ENCODE measurements at regions not wholly inside any gene's neighbourhood (a gene's known extent, or its start where the extent isn't known, plus 50 kb on each side); places are given as distances from the start of the nearest gene placed in this dataset.

GRCh38 chr10:52368725-52369124 lies 54.6 kb downstream of the DKK1 start:
- TF ChIP-seq, protein P1, sequence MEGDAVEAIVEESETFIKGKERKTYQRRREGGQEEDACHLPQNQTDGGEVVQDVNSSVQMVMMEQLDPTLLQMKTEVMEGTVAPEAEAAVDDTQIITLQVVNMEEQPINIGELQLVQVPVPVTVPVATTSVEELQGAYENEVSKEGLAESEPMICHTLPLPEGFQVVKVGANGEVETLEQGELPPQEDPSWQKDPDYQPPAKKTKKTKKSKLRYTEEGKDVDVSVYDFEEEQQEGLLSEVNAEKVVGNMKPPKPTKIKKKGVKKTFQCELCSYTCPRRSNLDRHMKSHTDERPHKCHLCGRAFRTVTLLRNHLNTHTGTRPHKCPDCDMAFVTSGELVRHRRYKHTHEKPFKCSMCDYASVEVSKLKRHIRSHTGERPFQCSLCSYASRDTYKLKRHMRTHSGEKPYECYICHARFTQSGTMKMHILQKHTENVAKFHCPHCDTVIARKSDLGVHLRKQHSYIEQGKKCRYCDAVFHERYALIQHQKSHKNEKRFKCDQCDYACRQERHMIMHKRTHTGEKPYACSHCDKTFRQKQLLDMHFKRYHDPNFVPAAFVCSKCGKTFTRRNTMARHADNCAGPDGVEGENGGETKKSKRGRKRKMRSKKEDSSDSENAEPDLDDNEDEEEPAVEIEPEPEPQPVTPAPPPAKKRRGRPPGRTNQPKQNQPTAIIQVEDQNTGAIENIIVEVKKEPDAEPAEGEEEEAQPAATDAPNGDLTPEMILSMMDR (conservative IDR thresholded peaks at IDR 0.05; ENCODE audit: low read depth, low read length), result peak; percentile 56
- TF ChIP-seq EZH2 (IDR thresholded peaks at IDR 0.05; ENCODE audit: low read length, unreplicated experiment) (no peak), EZH2phosphoT487 (IDR thresholded peaks at IDR 0.05; ENCODE audit: borderline replicate concordance, low read length) (no peak)
